CD4-positive, alpha-beta T cell treated with Interleukin-17A for 4 hours (primary cell): ENCODE measurements at regions not wholly inside any gene's neighbourhood (a gene's known extent, or its start where the extent isn't known, plus 50 kb on each side); places are given as distances from the start of the nearest gene placed in this dataset.

Experiments
- DNase-seq: peaks from one replicate; pipeline ENCODE4 v3.0.0-alpha.2; 2020; ENCODE audit warnings: mixed read lengths

GRCh38 chr7:127530148-127530547 is 55.2 kb downstream of the GCC1 start:
- DNase-seq, result no peak

DNA sequence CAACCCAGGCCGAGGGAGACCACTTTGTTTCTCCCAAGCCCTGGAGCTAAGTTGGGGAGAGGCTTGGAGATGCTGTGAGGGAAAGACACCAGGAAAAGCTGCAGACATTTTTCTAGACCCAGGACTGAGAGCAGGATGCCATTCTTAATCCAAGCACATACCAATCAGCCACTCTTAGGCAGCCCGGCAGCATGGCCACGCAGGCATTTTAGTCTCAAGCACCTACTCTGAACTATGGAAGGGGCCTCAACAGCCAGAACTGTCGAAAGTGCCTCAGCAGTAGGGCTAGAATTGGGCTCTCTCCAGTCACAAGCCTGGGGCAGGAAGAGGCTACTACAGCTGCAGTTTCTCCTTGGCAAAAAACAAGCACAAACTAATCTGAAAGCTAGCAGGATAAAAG is 57.8 kb downstream of the GCC1 start:
- no peak for DNase-seq

DNA sequence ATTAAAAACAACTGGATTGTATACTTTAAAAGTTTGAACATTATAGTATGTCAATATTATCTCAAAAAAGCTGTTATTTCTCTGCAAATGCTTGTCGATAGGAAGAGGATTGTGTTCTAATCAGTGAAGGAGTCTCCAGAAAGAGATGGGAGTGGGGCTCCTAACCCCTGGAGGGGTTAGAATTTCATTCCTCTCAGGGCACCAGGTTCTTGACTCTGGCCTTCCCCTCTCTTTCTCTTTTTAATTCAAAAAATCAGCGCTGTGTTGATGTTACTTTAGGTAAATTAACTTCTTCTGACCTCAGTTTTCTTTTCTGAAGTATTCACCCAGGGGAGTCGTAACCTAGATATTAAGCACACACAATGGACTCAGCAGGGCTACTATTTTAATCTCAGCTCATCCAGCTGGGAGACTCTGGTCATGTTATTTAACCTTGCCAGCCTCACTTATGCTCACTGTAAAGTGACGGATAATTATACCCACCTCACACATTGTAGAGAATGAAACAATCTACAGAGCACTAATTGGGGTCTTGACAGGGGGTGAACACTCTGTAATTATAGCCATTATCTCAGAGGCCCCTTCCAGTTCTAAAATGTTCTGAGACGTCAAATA is 59.4 kb downstream of the GCC1 start:
- no peak for DNase-seq

GRCh38 chr7:127516320-127516719 is 69.1 kb downstream of the GCC1 start:
- no peak for DNase-seq

GRCh38 chr7:127514499-127514898 is 70.9 kb downstream of the GCC1 start:
- DNase-seq, result peak; percentile 15

DNA sequence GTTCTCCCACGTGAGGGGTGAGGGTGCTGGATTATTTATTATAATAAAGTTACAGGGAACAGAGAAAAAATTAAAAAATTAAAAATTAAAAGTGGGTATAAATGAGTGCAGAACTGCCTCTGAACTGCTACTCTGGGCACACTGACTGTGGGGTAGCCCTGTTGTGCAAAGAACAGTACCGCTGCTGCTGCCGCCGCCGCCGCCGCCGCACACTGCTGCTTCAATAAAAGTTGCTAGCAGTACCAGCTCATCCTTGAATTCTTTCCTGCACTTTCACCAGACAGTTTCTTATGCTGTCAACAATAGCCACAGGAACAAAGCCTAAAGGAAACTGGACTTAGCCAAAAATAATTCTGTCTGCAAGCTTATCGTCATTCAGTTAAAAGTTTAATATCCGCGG is 72.1 kb downstream of the GCC1 start:
- no peak for DNase-seq

DNA sequence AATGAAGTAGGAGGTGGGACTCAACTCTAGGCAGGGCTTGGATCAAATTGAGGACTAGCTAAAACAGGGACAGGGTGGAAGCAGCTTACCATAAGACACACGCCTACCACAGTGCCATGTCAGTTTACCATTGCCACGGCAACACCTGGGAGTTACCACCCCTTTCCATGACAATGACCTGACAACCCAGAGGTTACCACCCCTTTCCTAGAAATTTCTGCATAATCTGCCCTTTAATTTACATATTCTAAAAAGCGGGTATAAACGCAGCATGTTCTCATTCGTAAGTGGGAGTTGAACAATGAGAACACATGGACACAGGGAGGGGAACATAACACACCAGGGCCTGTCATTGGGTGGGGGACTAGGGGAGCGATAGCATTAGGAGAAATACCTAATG is 72.7 kb downstream of the GCC1 start:
- DNase-seq, result no peak

GRCh38 chr7:127504715-127505114 is 80.7 kb downstream of the GCC1 start:
- peak; percentile 33 for DNase-seq

DNA sequence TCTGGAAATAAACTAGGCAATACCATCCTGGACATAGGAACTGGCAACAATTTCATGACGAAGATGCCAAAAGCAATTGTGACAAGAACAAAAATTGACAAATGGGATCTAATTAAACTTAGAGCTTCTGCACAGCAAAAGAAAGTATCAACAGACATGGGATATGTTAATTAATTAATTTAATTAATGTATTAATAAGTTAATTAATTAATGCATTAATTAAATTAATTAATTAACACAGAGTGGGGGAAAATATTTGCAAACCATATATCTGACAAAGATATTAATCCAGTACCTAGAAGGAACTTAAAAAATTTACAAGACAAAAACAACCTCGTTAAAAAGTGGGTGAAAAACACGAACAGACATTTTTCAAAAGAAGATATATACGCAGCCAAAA is 83.6 kb downstream of the GCC1 start:
- DNase-seq, result no peak

GRCh38 chr7:127487381-127487780 is 94.9 kb upstream of the ZNF800 start:
- no peak for DNase-seq

GRCh38 chr7:127486654-127487053 is 94.1 kb upstream of the ZNF800 start:
- no peak for DNase-seq

DNA sequence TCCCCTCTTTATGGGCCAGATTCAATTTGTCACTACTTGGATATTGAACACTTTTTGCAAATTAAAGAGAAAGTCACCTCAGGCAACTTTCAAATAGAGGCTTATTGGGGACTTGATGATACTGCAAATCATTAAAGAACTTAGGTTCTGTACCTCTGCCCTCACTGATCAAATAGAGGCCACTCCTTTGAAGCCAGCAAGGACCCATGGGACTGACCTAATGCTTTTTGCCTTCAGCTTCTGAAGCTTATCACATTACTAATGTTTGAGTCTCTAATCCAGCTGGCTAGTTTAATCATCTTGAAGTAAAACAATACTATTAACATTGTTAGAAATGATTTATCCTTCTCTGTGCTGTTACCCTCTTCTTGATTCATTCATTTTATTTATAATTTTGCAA is 93.0 kb upstream of the ZNF800 start:
- no peak for DNase-seq

- DNase-seq, result peak; percentile 11
These were observed 92.4 kb upstream of the ZNF800 start for GRCh38 chr7:127484954-127485353.

DNA sequence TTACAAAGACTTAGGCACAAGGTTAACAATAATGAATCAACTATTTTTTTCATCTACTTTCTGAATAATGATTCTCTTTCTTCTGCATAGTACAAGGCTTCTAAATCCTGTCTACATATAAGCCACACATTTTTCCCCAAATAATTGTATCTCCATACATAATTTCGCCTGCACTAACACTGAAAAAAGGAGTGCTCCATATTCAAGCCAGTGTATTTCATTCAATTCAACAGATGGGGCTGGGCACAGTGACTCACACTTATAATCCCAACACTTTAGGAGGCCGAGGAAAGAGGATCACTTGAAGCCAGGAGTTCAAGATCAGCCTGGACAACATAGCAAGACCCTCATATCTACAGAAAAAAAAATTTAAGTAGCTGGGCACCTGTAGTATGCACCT is 86.0 kb upstream of the ZNF800 start:
- DNase-seq, result no peak

DNA sequence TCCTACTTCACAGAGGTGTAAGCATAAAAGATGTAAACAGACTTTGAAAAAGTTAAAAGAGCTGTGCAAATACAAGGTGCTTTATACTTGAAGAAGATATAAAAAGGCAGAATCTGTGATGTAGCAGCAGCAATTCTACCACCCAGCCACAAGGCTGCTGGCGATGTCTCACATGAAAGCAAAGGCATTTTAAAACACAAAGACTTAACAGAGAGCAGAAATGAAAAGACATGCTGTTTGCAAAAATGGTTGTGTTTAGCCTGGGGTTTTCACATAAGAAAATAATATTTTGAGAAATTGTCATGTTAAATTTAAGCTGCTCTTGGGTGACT is 85.5 kb upstream of the ZNF800 start:
- peak; percentile 7 for DNase-seq

DNA sequence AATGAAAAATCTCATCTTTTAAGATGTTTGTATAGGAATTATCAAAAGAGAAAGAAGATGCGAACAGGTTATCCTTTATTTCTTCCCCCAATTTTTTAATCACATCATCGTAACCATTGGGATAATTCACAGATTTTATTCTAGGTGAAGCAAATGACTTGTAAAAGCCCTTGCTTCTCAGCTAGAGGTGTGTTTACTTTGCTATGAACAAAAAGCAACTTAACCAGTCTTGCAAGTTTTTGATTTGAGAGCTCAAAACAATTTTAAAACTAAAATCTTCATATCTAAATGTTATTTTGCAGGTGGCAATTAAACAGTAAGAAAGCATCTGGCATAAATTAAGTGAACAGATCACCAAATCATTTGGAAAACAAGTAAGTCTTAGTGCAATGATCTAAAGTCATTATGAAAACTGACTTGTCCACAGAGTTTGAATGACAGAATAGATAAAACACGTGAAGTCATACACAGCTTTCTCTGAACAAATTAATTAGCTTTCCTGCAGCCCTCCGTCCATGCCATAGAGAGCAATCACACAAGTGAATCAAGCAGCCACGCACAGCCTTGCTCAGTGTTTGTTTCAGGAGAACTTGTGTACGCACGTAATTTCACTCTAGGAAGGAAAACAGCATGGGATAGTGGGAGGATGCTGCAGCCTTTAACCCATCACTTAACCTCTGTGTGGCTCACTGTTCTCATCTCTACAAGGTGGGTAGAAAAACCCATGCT is 85.0 kb upstream of the ZNF800 start:
- no peak for DNase-seq

- no peak for DNase-seq
These were observed 84.1 kb upstream of the ZNF800 start for GRCh38 chr7:127476618-127477017.

DNA sequence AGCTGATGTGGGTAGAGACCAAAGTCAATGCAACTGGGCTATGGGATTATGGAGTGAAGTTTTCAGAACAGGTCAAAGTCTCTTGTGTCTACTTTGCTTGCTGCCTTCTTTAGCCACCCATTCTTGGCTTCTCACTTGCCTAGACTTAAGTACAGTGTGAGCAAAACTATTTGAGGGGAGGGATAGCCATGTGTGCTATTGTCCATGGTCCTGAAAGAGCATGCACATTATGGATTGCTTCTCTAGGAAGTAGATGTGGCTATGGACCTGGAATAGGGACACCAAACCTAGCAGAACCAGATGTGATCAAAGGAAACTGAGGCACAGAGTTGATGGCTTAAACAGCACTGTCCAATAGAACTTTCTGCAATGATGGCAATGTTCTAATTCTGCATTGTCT is 81.9 kb upstream of the ZNF800 start:
- DNase-seq, result no peak

GRCh38 chr7:127473409-127473808 is 80.9 kb upstream of the ZNF800 start:
- no peak for DNase-seq

DNA sequence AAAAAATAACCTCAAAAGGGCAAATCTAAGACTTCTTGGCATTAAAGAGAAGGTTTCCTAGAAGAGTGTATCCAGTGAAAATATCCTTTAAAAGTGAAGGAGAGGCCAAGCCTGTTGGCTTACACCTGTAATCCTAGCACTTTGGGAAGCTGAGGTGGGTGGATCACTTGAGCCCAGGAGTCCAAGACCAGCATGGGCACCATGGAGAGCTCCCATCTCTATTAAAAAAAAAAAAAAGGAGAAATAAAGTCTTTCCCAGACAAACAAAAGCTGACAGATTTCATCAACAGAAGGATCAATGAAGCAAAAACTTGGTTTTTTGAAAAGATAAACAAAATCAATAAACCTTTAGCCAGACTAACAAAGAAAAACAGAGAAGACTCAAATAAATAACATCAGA is 67.6 kb upstream of the ZNF800 start:
- no peak for DNase-seq

GRCh38 chr7:127451258-127451657 is 58.8 kb upstream of the ZNF800 start:
- DNase-seq, result peak; percentile 23

DNA sequence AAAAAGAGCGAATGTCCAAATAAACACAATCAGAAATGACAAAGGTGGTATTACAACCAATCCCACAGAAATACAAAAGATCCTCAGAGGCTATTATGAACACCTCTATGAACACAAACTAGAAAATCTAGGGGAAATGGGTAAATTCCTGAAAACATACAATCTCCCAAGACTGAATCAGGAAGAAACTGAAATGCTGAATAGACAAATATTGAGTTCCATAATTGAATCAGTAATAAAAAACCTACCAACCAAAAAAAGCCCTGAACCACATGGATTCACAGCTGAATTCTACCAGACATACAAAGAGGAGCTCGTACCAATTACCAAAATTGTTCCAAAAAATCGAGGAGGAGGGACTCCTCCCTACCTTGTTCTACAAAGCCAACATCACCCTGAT is 56.1 kb upstream of the ZNF800 start:
- DNase-seq, result no peak

DNA sequence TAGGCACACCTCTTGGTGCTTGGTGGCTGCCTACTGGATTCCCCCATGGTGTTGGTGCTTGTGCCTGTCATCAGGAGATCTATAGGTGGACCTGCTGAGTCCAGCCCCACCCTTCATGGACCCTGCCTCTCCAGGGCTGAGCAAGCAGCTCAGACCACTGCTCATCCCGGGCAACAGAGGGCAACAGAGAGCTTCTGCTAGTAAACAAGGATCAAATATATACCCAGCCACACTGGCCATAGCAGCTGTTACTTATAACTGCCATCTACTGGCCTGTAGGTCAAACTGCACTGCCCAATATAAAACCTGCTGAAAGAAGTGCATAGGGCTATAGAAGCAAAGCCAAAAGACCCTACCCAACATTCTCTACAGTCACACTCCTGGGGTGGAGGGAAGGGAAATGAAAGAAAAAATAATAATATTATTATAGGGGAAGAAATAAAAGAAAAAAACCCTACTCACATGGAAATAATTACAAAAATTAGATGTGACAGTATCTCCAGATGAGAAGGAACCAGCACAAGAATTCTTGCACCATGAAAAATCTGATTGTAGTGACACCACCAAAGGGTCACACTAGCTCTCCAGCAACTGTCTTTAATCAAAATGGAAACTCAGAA is 54.9 kb upstream of the ZNF800 start:
- peak; percentile 63 for DNase-seq

DNA sequence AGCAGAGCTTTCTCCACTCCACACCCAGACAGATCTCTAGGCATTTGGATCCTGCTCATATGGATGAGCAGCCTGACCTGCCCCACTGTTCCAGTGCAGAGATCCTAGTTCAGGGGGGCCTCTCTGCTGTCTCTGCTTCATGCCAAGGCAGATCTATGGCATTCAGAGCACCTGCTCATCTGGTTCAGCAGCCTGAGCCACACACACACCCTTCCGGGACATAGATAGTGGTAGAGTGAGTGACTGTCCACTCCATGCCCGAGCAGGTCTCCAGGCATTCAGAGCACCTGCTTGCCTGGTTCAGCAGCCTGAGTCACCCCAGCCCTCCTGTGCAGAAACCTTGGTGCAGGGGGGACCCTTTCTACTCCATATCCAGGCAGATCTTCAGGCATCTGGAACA is 54.3 kb upstream of the ZNF800 start:
- DNase-seq, result no peak
